Mesothelial cell of epicardium (in vitro differentiated cells): ENCODE measurements at regions not wholly inside any gene's neighbourhood (a gene's known extent, or its start where the extent isn't known, plus 50 kb on each side); places are given as distances from the start of the nearest gene placed in this dataset.

Experiments
- DNase-seq, 2 experiments: peaks; one replicate each; pipeline ENCODE4 v3.0.0; 2021; ENCODE audit warnings: low spot score in 2 of 2; ENCODE audit not compliant: unreplicated experiment in 2 of 2
- H3K27ac Mint-ChIP-seq: 2 replicates; pipeline ENCODE4 v1.8.0; 2021; ENCODE audit warnings: mixed read lengths
- H3K27me3 Mint-ChIP-seq: 2 replicates; pipeline ENCODE4 v1.8.0; 2021; ENCODE audit warnings: low read depth, mixed read lengths
- H3K36me3 Mint-ChIP-seq: 2 replicates; pipeline ENCODE4 v1.8.0; 2021; ENCODE audit warnings: mixed read lengths
- H3K4me1 Mint-ChIP-seq: 2 replicates; pipeline ENCODE4 v1.8.0; 2021; ENCODE audit warnings: mixed read lengths
- H3K4me3 Mint-ChIP-seq: 2 replicates; pipeline ENCODE4 v1.8.0; 2021; ENCODE audit warnings: mild to moderate bottlenecking, moderate library complexity, mixed read lengths
- H3K9me3 Mint-ChIP-seq: 2 replicates; pipeline ENCODE4 v1.8.0; 2021; ENCODE audit warnings: mixed read lengths
- CTCF ChIP-seq: fragments of 200-600 bp; sonication (generic); IDR thresholded peaks from one replicate; pipeline ENCODE4 v1.5.0; 2021; ENCODE audit warnings: antibody characterized with exemption; ENCODE audit not compliant: unreplicated experiment

DNA sequence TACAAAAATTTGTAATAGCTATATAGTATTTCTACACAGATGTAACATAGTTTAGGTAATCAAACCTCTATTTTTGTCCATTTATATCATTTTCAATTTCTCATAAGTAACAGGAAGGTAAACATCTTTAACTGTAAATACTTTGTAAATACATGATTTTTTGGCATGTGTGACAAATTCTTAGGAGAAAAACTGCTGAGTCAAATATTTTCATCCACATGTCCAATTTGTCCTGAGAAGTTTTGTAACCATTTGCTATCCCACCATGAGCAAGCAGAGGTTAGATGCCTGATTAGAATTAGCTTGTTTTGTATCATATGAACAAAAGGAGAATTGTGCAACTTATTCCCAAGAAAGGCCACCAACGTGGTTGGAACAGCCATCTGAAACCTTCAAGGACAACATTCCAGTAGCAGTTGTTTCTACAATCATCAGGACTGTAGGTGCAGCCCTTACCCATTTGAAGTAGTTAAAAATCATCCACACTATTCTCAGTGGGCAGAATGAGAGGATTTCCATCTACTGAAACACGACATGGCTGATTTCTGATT is 139.6 kb upstream of the MPPED2 start:
- H3K27ac Mint-ChIP-seq: no peak overlapping the region
- no peaks in the 10 kb centered on the region for H3K36me3 Mint-ChIP-seq
- H3K4me3 Mint-ChIP-seq: no peak overlapping the region
- TF ChIP-seq CTCF: no peak
- no peak for DNase-seq
- H3K27me3 Mint-ChIP-seq: no peaks in the 10 kb centered on the region
- H3K9me3 Mint-ChIP-seq: peaks cover 9% of the 10 kb centered on the region
- peaks cover 29% of the 10 kb centered on the region for H3K4me1 Mint-ChIP-seq

DNA sequence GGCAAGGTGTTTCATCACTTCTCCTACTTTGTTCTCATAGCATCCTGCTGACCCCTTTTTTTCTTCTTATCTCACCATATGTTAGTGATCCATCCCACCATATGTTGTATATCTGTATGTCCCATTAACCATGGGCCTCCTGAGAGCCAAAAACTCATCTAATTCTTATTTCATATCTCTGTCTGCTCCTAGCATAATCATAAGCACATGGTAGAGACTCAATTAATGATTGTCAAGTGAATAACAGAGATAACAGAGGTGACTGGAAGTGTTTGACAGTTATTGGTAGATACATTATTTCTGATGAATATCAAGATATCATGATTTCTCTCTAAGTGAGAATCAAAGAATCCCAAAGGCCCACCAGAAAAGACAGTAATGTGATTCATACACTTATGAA is 138.1 kb upstream of the MPPED2 start:
- TF ChIP-seq CTCF: no peak
- Mint-ChIP-seq H3K4me1 (peaks cover 23% of the 10 kb centered on the region), H3K4me3 (no peak overlapping the region), H3K27me3 (no peaks in the 10 kb centered on the region), H3K36me3 (no peaks in the 10 kb centered on the region), H3K9me3 (peaks cover 9% of the 10 kb centered on the region), H3K27ac (no peak overlapping the region)
- DNase-seq: no peak

DNA sequence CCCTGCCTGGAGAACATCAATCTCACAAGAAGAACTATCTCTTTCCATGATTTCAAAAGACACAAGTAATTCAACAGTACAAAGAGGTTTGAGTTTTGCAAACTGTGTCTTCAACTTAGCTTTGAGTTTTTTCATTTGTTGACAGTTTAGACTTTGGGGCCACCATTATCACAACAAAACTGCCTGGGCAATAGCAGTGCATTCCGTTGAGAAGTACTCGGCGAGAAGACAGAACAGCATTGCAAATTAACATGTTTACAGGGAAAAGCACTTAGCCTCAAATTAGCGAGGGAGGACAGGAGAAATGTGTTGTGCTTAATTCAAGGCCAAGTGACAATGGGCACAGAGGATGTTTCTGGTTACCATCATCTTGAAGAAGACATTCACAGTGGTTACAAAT is 133.2 kb upstream of the MPPED2 start:
- no peak for TF ChIP-seq CTCF
- Mint-ChIP-seq H3K4me3 (no peak overlapping the region), H3K27ac (peak overlapping the region; percentile 54), H3K9me3 (peaks cover 9% of the 10 kb centered on the region), H3K36me3 (no peaks in the 10 kb centered on the region), H3K27me3 (no peaks in the 10 kb centered on the region), H3K4me1 (peaks cover 45% of the 10 kb centered on the region)
- DNase-seq: no peak

DNA sequence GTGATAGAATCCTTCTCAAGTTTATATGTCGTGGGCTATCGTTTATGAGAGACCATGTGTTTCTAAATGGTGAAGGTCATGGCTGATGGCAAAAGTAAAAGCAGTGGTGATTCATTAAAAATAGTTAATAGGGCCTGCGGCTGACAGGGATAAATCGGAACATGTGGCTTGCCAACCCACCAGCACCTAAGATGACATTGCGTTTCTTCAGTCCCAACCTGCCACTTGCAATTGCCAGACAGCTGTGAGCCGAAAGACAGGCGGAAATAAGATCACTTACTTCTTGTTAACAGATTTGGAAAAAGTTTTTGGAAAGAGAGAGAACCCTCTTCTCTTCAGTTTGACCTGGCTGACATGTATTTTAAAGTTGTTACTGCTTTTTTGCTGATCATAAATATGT is 131.5 kb upstream of the MPPED2 start:
- Mint-ChIP-seq H3K27me3 (no peaks in the 10 kb centered on the region), H3K9me3 (no peaks in the 10 kb centered on the region), H3K4me3 (no peak overlapping the region), H3K4me1 (peaks cover 44% of the 10 kb centered on the region), H3K27ac (peak overlapping the region; percentile 73), H3K36me3 (no peaks in the 10 kb centered on the region)
- TF ChIP-seq CTCF: no peak
- no peak for DNase-seq

DNA sequence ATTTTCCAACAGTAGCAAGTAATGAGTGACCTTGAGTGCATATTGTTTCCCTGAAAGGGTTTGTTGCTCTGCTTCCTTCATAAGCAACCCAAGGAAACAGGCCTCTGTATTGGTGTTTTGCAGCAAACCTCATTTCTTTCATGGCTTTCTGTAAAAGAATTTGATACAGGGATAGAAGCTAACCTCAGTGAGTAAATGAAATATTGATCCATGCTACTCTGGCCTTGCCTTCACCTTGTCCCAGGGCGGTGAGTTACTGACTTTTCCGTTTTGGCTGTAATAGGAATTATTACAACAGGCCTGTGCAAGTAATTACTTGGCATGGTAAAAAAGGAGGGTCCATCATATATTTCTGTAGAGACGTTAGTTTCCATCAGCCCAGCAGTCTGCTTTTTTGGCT is 130.9 kb upstream of the MPPED2 start:
- Mint-ChIP-seq H3K27ac (peak overlapping the region; percentile 73), H3K4me3 (no peak overlapping the region), H3K4me1 (peaks cover 50% of the 10 kb centered on the region), H3K27me3 (no peaks in the 10 kb centered on the region), H3K36me3 (no peaks in the 10 kb centered on the region), H3K9me3 (no peaks in the 10 kb centered on the region)
- no peak for TF ChIP-seq CTCF
- DNase-seq: no peak

- no peak for TF ChIP-seq CTCF
- no peak overlapping the region for H3K4me3 Mint-ChIP-seq
- no peak for DNase-seq
- no peaks in the 10 kb centered on the region for H3K27me3 Mint-ChIP-seq
- no peaks in the 10 kb centered on the region for H3K9me3 Mint-ChIP-seq
- H3K27ac Mint-ChIP-seq: peak overlapping the region; percentile 65
- H3K36me3 Mint-ChIP-seq: no peaks in the 10 kb centered on the region
- peaks cover 50% of the 10 kb centered on the region for H3K4me1 Mint-ChIP-seq
These were observed 126.6 kb upstream of the MPPED2 start for GRCh38 chr11:30712749-30713148.
